ENCODE measurements at regions not wholly inside any gene's neighbourhood (a gene's known extent, or its start where the extent isn't known, plus 50 kb on each side); places are given as distances from the start of the nearest gene placed in this dataset.

DNA sequence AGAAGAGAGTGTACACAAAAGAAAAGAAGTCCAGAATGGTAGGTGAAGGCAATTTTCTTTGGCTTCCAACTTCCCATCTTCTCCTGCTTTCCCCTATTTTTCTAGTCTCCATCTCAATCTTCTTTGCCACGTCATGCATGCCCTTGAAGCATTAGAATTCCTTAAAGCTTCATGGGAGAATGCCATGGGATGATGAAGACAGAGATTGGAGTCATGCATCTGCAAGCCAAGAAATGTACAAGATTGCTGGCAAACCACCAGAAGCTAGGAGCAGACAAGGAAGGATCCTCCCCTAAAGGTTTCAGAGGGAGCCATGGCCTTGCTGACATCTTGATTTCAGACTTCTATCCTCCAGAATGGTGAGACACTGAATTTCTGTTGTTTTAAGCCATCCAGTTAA lies 305.9 kb downstream of the HRH4 start:
- WGBS (ENCODE audit: insufficient coverage): 88% methylated on average over 1 of the region's 1 CpG
- no peaks in the 10 kb centered on the region for H3K36me3 ChIP-seq (ENCODE audit: control insufficient read depth, insufficient read depth, low read length)
- peaks cover 4% of the 10 kb centered on the region in 2 donors for H3K9me3 Mint-ChIP-seq
- no peaks in the 10 kb centered on the region for H3K4me1 Mint-ChIP-seq
- ATAC-seq (no peak), DNase-seq (no peak)
- H3K27ac ChIP-seq (ENCODE audit: low read length): no peak overlapping the region
- H3K4me1 ChIP-seq (ENCODE audit: control insufficient read depth, insufficient read depth, low read length): no peaks in the 10 kb centered on the region
- no peak overlapping the region for H3K4me3 ChIP-seq (ENCODE audit: low read length)
- H3K9me3 ChIP-seq (ENCODE audit: control insufficient read depth, insufficient read depth, low read length): no peaks in the 10 kb centered on the region
- H3K27ac Mint-ChIP-seq: no peak overlapping the region
- intact Hi-C loops (cut with micrococcal nuclease): no loop called here
- H3K4me3 Mint-ChIP-seq: no peak overlapping the region
- no peaks in the 10 kb centered on the region for H3K27me3 ChIP-seq (ENCODE audit: control insufficient read depth, insufficient read depth, low read length)
- no peak for TF ChIP-seq CTCF (IDR thresholded peaks at IDR 0.05)
- peaks cover 6 to 12% of the 10 kb centered on the region in 2 donors for H3K27me3 Mint-ChIP-seq (ENCODE audit: low read depth in 2 of 2)
- peaks cover 7% of the 10 kb centered on the region for H3K36me3 Mint-ChIP-seq

DNA sequence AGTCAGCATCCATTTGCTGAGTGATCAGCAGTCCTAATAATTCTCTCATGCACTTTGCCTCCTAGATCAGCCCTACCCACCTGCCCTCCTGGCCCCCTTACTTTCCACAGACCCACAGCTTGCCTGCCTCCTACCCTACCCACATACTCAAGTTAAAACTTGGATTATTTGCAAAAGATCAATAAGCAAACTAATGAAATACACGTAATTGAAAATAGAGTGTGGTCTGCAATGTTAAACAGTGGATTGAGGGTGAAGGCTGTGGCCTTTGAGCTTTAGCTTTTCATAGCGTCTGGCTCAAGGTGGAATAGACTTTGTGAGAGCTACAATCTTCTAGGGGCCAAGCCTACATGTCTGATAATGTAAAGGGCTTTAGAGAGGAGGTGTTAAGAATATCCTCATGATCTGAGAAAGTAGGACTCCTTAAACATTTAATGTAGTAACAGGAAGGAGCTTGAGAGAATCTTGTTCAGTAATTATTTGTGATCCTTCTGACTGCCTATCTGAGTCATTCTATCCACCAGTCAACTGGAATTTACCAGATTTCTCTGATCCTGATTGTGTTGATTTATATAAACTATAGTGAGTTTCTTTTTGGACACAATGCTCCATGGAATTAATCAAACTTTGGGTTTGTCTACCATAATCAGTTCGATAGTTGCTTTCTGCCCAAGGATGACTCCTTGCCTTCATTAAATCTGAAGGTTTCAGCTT lies 310.0 kb downstream of the HRH4 start:
- Mint-ChIP-seq H3K36me3 (no peaks in the 10 kb centered on the region), H3K27ac (no peak overlapping the region), H3K27me3 (ENCODE audit: low read depth in 2 of 2) (peaks cover 0 to 6% of the 10 kb centered on the region in 2 donors), H3K4me1 (no peaks in the 10 kb centered on the region), H3K4me3 (no peak overlapping the region), H3K9me3 (no peaks in the 10 kb centered on the region)
- intact Hi-C loops (cut with micrococcal nuclease): no loop called here
- Histone ChIP-seq H3K4me1 (ENCODE audit: control insufficient read depth, insufficient read depth, low read length) (no peaks in the 10 kb centered on the region), H3K36me3 (ENCODE audit: control insufficient read depth, insufficient read depth, low read length) (no peaks in the 10 kb centered on the region), H3K4me3 (ENCODE audit: low read length) (no peak overlapping the region), H3K27me3 (ENCODE audit: control insufficient read depth, insufficient read depth, low read length) (no peaks in the 10 kb centered on the region), H3K9me3 (ENCODE audit: control insufficient read depth, insufficient read depth, low read length) (no peaks in the 10 kb centered on the region), H3K27ac (ENCODE audit: low read length) (no peak overlapping the region)
- no peak for DNase-seq
- no peak for ATAC-seq
- TF ChIP-seq CTCF (IDR thresholded peaks at IDR 0.05): no peak
- 94% methylated on average over 3 of the region's 3 CpGs for WGBS (ENCODE audit: insufficient coverage)

DNA sequence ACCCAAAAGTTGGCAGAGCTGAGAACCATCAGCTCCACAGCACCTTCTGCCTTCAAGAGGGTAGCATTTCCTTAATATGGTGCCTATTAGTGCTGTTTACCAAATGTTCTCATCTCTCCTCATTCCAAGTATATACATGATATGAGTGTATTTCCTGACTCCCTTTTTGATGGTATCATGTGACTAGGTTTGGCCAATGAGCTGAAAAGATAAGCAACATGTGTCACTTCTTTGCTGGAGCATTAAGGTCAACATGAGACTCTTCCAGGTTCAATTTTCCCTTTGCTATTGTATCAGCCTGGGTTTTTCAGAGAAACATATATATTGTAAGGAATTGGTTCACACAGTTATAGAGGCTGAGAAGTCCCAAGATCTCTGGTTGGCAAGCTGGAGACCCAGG lies 310.9 kb downstream of the HRH4 start:
- Mint-ChIP-seq H3K27ac (no peak overlapping the region), H3K4me1 (no peaks in the 10 kb centered on the region), H3K27me3 (ENCODE audit: low read depth in 2 of 2) (peaks cover 0 to 6% of the 10 kb centered on the region in 2 donors), H3K4me3 (no peak overlapping the region), H3K36me3 (no peaks in the 10 kb centered on the region), H3K9me3 (no peaks in the 10 kb centered on the region)
- ATAC-seq: no peak
- H3K36me3 ChIP-seq (ENCODE audit: control insufficient read depth, insufficient read depth, low read length): no peaks in the 10 kb centered on the region
- no peak for TF ChIP-seq CTCF (IDR thresholded peaks at IDR 0.05)
- no peaks in the 10 kb centered on the region for H3K27me3 ChIP-seq (ENCODE audit: control insufficient read depth, insufficient read depth, low read length)
- intact Hi-C loops (cut with micrococcal nuclease): no loop called here
- no peak for DNase-seq
- H3K9me3 ChIP-seq (ENCODE audit: control insufficient read depth, insufficient read depth, low read length): no peaks in the 10 kb centered on the region
- no peak overlapping the region for H3K27ac ChIP-seq (ENCODE audit: low read length)
- H3K4me1 ChIP-seq (ENCODE audit: control insufficient read depth, insufficient read depth, low read length): no peaks in the 10 kb centered on the region
- H3K4me3 ChIP-seq (ENCODE audit: low read length): no peak overlapping the region

GRCh38 chr18:24773101-24773500 lies 312.7 kb downstream of the HRH4 start:
- WGBS (ENCODE audit: insufficient coverage): 94% methylated on average over 2 of the region's 2 CpGs
- intact Hi-C loops (cut with micrococcal nuclease): no loop called here

More at GRCh38 chr18:24773101-24773500, 312.7 kb downstream of the HRH4 start:
- no peaks in the 10 kb centered on the region for H3K4me1 Mint-ChIP-seq
- Histone ChIP-seq H3K4me1 (ENCODE audit: control insufficient read depth, insufficient read depth, low read length) (no peaks in the 10 kb centered on the region), H3K27me3 (ENCODE audit: control insufficient read depth, insufficient read depth, low read length) (no peaks in the 10 kb centered on the region), H3K36me3 (ENCODE audit: control insufficient read depth, insufficient read depth, low read length) (no peaks in the 10 kb centered on the region), H3K27ac (ENCODE audit: low read length) (no peak overlapping the region), H3K4me3 (ENCODE audit: low read length) (no peak overlapping the region), H3K9me3 (ENCODE audit: control insufficient read depth, insufficient read depth, low read length) (no peaks in the 10 kb centered on the region)
- DNase-seq (no peak), ATAC-seq (no peak)
- H3K27ac Mint-ChIP-seq: no peak overlapping the region
- H3K4me3 Mint-ChIP-seq: no peak overlapping the region
- H3K9me3 Mint-ChIP-seq: no peaks in the 10 kb centered on the region
- no peaks in the 10 kb centered on the region for H3K27me3 Mint-ChIP-seq (ENCODE audit: low read depth in 2 of 2)
- TF ChIP-seq CTCF (IDR thresholded peaks at IDR 0.05): no peak
- no peaks in the 10 kb centered on the region for H3K36me3 Mint-ChIP-seq
